SK-N-SH (cell line): ENCODE measurements at regions not wholly inside any gene's neighbourhood (a gene's known extent, or its start where the extent isn't known, plus 50 kb on each side); places are given as distances from the start of the nearest gene placed in this dataset.
"Not testable (repeated sequence)": the region's sequence is repeated elsewhere in the genome, so short reads cannot be mapped to it uniquely, and the experiment has no call there.

Source experiments
- CTCF ChIA-PET: fragments of 300-600, 350-600 bp; formaldehyde crosslinking; extraction: SDS; loops from one replicate; lab custom pipeline; 2021; lab: Yijun Ruan, JAX
- POLR2A ChIA-PET: fragments of 350-600 bp; sonication (Branson Sonifier 250); formaldehyde crosslinking; extraction: SDS; loops from one replicate; lab custom pipeline; 2020; ENCODE audit warnings: antibody characterized with exemption, inconsistent platforms; lab: Yijun Ruan, JAX
- DNase-seq: peaks from one replicate; pipeline ENCODE4 v3.0.0; 2012
- H2AFZ ChIP-seq: fragments of 200-600 bp; sonication (generic); 2 replicates; pipeline ENCODE4 v1.8.1; 2016; ENCODE audit warnings: antibody characterized with exemption, mild to moderate bottlenecking, low read depth
- H3F3A ChIP-seq: fragments of 200-600 bp; sonication (generic); replicated peaks from 2 replicates; pipeline ENCODE3; 2016; ENCODE audit warnings: antibody characterized with exemption, mild to moderate bottlenecking; ENCODE audit not compliant: insufficient read depth
- H3K27ac ChIP-seq, 2 experiments: fragments of 200-500 bp in 1 of 2; fragments of 200-600 bp in 1 of 2; sonication (Bioruptor generic) in 1 of 2; sonication (generic), shearing (Covaris generic) in 1 of 2; 2 replicates each; pipeline versions ENCODE4 v1.5.1 to v1.6.1; 2014 to 2016; ENCODE audit warnings: low read depth in 2 of 2, inconsistent platforms in 1 of 2, low read length in 1 of 2, mild to moderate bottlenecking in 1 of 2, mixed read lengths in 1 of 2
- H3K27me3 ChIP-seq: fragments of 200-600 bp; sonication (generic), shearing (Covaris generic); 2 replicates; pipeline ENCODE4 v1.6.1; 2016; ENCODE audit warnings: mixed run types; ENCODE audit not compliant: insufficient read depth
- H3K36me3 ChIP-seq, 2 experiments: fragments of 200-500 bp in 1 of 2; fragments of 200-600 bp in 1 of 2; sonication (Bioruptor generic) in 1 of 2; sonication (generic) in 1 of 2; replicated peaks in 1 of 2; 2 replicates each; pipeline versions ENCODE3 to v1.5.1; 2014 to 2016; ENCODE audit warnings: low read length in 1 of 2, mild to moderate bottlenecking in 1 of 2; ENCODE audit not compliant: insufficient read depth in 2 of 2, control insufficient read depth in 1 of 2
- H3K4me1 ChIP-seq, 2 experiments: fragments of 200-500 bp in 1 of 2; fragments of 200-600 bp in 1 of 2; sonication (Bioruptor generic) in 1 of 2; sonication (generic), shearing (Covaris generic) in 1 of 2; 2 replicates each; pipeline versions ENCODE4 v1.5.1 to v1.6.1; 2014 to 2016; ENCODE audit warnings: low read depth in 1 of 2, low read length in 1 of 2, mixed run types in 1 of 2; ENCODE audit not compliant: insufficient read depth in 2 of 2, control insufficient read depth in 1 of 2
- H3K4me2 ChIP-seq: fragments of 200-600 bp; sonication (generic), shearing (Covaris generic); 2 replicates; pipeline ENCODE4 v1.6.1; 2017; ENCODE audit warnings: mixed run types
- H3K4me3 ChIP-seq, 2 experiments: fragments of 200-500 bp in 1 of 2; fragments of 200-600 bp in 1 of 2; sonication (Bioruptor generic) in 1 of 2; sonication (generic), shearing (Covaris generic) in 1 of 2; 2 replicates each; pipeline versions ENCODE4 v1.5.1 to v1.8.1; 2014 to 2016; ENCODE audit warnings: low read depth in 2 of 2, inconsistent platforms in 1 of 2, low read length in 1 of 2, mild to moderate bottlenecking in 1 of 2, mixed read lengths in 1 of 2, moderate library complexity in 1 of 2
- H3K79me2 ChIP-seq: fragments of 200-600 bp; sonication (generic); 2 replicates; pipeline ENCODE4 v1.8.1; 2017; ENCODE audit warnings: mild to moderate bottlenecking; ENCODE audit not compliant: insufficient read depth
- H3K9ac ChIP-seq: fragments of 200-600 bp; sonication (generic); 2 replicates; pipeline ENCODE4 v1.6.1; 2017; ENCODE audit warnings: mixed run types
- H3K9me2 ChIP-seq: fragments of 200-600 bp; sonication (generic); 2 replicates; pipeline ENCODE4 v1.6.1; 2017; ENCODE audit warnings: mixed run types
- H3K9me3 ChIP-seq: fragments of 200-600 bp; sonication (generic); 2 replicates; pipeline ENCODE4 v1.6.1; 2017; ENCODE audit warnings: mixed run types, mild to moderate bottlenecking, moderate library complexity
- H4K20me1 ChIP-seq: fragments of 200-600 bp; sonication (generic); 2 replicates; pipeline ENCODE4 v1.6.1; 2017; ENCODE audit warnings: mild to moderate bottlenecking, mixed run types; ENCODE audit not compliant: insufficient read depth
- CHD2 ChIP-seq: fragments of 150-350 bp; IDR thresholded peaks from 2 replicates; pipeline ENCODE4 v1.6.1; 2018; ENCODE audit warnings: low read length; ENCODE audit not compliant: partially characterized antibody
- FOXM1 ChIP-seq: IDR thresholded peaks from 2 replicates; pipeline ENCODE4 v1.4.0; 2012; ENCODE audit warnings: low read depth, mild to moderate bottlenecking
- NFIC ChIP-seq: IDR thresholded peaks from 2 replicates; pipeline ENCODE4 v1.4.0; 2012; ENCODE audit warnings: borderline replicate concordance
- POLR2AphosphoS5 ChIP-seq: IDR thresholded peaks from 2 replicates; pipeline ENCODE4 v1.6.1; 2012; ENCODE audit warnings: low read depth, low read length
- RCOR1 ChIP-seq: fragments of 150-350 bp; IDR thresholded peaks from 2 replicates; pipeline ENCODE4 v1.6.1; 2017; ENCODE audit warnings: antibody characterized with exemption, low read length
- RFX5 ChIP-seq: IDR thresholded peaks from 2 replicates; pipeline ENCODE4 v1.6.1; 2012; ENCODE audit warnings: mild to moderate bottlenecking, improper control_type of control experiment, low read length
- SIN3A ChIP-seq: IDR thresholded peaks from 2 replicates; pipeline ENCODE4 v1.6.1; 2012; ENCODE audit warnings: low read depth, mild to moderate bottlenecking, low read length, moderate library complexity, borderline replicate concordance
- SMC3 ChIP-seq: IDR thresholded peaks from 2 replicates; pipeline ENCODE4 v1.6.1; 2012; ENCODE audit warnings: low read depth, low read length, improper control_type of control experiment
- TCF12 ChIP-seq: IDR thresholded peaks from 2 replicates; pipeline ENCODE4 v1.4.0; 2012
- ZBTB33 ChIP-seq: IDR thresholded peaks from 2 replicates; pipeline ENCODE4 v1.4.0; 2012; ENCODE audit warnings: low read depth, borderline replicate concordance
- WGBS: methylation state at CpG from one replicate; pipeline ENCODE4 v1.1.6; 2017; ENCODE audit warnings: low lambda C conversion rate; 5-methylcytosine and 5-hydroxymethylcytosine counted together
- TF ChIP-seq, protein P1 (sequence below): IDR thresholded peaks from 2 replicates; pipeline ENCODE4; 2012

DNA sequence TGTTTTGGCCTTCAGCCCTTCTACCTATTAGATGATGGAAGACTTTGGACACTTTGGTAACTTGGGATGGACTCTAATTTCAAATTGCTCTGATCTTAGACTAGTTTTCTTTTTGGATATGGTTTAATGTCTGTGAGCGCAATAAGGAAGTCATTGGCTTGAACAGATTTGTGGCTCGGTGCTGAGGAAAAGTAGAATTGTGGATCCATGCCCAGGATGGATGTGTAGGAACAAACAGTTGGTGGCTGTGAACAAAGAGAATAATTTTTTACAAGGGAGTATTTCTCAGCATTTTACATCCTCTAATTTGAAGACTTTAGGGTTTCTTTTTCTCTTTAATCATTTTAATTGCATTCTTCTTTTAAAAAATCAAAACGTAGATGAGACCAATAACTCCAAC lies 327.1 kb downstream of the GLUD2 start:
- Histone ChIP-seq H3F3A (no peaks in the 10 kb centered on the region), H3K27ac (no peak overlapping the region), H3K4me1 (no peaks in the 10 kb centered on the region), H3K9me2 (no peaks in the 10 kb centered on the region), H3K4me3 (no peak overlapping the region), H3K9ac (no peak overlapping the region), H3K36me3 (no peaks in the 10 kb centered on the region), H4K20me1 (no peaks in the 10 kb centered on the region), H3K9me3 (no peaks in the 10 kb centered on the region), H3K4me2 (no peak overlapping the region), H3K27me3 (no peaks in the 10 kb centered on the region), H3K79me2 (no peaks in the 10 kb centered on the region), H2AFZ (no peak overlapping the region)
- DNase-seq: no peak
- ChIA-PET CTCF (no interaction called here), POLR2A (no interaction called here)
- TF ChIP-seq NFIC (no peak), POLR2AphosphoS5 (no peak), ZBTB33 (no peak), RCOR1 (no peak), CHD2 (no peak), FOXM1 (no peak), SIN3A (no peak), TCF12 (no peak), SMC3 (no peak), RFX5 (no peak)
- TF ChIP-seq, protein P1, sequence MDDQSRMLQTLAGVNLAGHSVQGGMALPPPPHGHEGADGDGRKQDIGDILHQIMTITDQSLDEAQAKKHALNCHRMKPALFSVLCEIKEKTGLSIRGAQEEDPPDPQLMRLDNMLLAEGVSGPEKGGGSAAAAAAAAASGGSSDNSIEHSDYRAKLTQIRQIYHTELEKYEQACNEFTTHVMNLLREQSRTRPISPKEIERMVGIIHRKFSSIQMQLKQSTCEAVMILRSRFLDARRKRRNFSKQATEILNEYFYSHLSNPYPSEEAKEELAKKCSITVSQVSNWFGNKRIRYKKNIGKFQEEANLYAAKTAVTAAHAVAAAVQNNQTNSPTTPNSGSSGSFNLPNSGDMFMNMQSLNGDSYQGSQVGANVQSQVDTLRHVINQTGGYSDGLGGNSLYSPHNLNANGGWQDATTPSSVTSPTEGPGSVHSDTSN: no peak
- WGBS: 3% methylated on average over 3 of the region's 3 CpGs

GRCh38 chrX:121381915-121382314 lies 334.5 kb downstream of the GLUD2 start:
- H4K20me1 ChIP-seq, H3K79me2 ChIP-seq, H3K27me3 ChIP-seq, H3K9me2 ChIP-seq, H2AFZ ChIP-seq, CTCF ChIA-PET, H3K4me2 ChIP-seq, H3F3A ChIP-seq, H3K4me1 ChIP-seq, H3K9me3 ChIP-seq, POLR2A ChIA-PET, H3K9ac ChIP-seq, H3K4me3 ChIP-seq, DNase-seq, H3K27ac ChIP-seq, H3K36me3 ChIP-seq: not testable (repeated sequence)
- 16% methylated on average over 7 of the region's 7 CpGs for WGBS
